HG03159 (cell line): ENCODE measurements at regions not wholly inside any gene's neighbourhood (a gene's known extent, or its start where the extent isn't known, plus 50 kb on each side); places are given as distances from the start of the nearest gene placed in this dataset.

Source experiments
- ATAC-seq: cut with Tn5 transposase; IDR thresholded peaks from one replicate; pipeline ENCODE4 v1.9.1; 2021; ENCODE audit warnings: mild to moderate bottlenecking, moderate library complexity; ENCODE audit not compliant: unreplicated experiment

DNA sequence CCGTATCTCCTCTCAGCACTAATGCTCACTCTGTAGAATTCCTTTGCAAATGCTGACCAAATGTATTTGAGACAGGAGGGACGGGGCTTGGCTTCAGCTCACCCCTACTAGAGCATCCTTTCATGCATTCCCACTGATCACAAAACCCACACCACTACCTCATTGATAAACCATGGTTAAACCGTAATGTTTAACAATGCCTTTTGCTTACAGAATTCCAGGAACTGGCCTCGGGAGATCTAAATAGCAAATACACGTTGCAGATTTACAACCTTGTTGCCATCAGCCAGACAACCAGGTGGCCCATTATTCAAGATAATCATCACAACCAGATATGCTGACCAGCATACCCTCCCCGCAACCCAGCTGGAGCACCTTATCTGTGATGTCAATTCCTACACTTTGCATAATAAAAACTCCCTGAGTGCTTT lies 391.9 kb downstream of the KCTD8 start:
- ATAC-seq, result no peak

DNA sequence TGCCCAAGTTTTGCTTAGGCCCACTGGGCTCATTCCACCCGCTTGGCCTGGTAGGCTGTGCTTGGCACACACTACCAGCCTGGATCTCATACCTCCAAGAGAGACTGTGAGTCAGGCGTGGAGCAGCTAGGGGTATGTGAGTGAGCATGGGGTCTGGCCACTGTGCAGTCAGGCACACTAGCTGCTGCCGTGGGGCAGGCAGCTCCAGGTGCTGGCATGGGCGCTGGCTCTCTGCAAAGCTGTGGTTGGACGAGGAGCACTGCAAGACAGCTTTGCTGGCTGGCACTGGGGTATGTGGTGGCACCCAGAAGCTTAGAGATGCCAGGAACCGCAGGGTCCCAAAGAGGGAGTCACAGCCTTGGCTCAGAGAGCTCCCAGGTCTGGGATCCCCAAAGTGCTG lies 377.8 kb downstream of the KCTD8 start:
- no peak for ATAC-seq

DNA sequence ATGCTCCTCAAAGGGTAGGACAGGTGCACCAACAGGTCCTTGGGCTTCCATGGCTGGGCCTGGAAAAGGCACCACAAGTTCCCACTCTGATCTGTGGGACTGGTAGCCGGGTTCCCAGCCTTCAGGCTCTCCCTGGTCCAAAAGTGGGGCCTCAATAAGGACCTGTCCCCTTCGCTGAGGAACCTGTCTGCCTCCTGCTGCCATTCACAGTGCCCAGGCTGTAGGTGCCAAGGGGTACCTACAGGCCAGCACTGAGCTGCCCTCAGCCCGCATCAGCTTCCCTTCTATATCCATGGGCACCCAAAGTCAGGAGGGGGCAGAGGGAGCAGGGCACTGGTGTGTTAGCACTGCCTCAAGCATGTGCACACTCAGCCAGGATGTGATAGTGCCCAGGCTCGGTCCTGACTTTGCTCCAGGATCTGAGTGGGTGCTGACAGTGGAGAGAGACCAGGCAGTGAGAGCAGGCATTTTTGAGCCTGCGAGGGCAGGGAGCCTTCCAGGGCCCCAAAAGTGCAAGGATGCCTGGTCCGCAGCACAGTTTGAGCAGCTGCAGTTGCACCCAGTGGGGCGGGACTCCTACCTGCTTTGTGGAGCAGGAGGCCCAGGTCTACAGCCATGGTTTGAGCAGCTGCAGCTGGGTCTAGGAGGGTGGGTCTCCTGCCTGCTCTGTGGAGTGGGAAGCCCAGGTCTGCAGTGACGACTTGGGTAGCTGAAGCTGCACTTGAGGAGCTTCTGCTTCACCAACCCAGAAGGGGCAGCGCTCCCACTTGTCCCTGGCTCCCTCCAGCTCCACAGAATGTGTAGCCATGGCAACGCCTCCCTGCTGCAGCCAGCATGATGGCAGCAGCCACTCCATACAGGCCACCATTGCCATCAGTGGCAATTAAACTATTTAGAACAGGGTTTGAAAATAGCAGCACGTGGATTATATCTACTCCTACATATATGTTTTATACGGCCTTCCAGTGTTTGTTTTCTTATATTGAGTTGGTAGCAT lies 376.4 kb downstream of the KCTD8 start:
- no peak for ATAC-seq

DNA sequence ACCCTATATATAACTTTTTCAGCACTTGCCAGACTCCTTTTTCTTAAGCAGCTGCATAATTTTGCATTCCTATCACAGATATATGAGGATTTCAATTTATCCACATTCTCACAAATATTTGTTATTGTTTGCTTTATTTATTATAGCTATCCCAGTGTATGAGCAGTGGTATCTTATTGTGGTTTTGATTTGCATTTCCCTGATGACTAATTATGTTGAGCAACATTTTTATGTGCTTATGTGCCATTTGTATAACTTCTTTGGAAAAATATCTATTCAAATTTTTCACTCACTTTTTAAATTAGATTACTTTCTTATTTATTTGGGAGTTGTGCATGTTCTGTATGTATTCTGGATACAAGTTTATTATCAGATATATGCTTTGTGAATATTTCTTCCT lies 361.9 kb downstream of the KCTD8 start:
- ATAC-seq, result no peak

DNA sequence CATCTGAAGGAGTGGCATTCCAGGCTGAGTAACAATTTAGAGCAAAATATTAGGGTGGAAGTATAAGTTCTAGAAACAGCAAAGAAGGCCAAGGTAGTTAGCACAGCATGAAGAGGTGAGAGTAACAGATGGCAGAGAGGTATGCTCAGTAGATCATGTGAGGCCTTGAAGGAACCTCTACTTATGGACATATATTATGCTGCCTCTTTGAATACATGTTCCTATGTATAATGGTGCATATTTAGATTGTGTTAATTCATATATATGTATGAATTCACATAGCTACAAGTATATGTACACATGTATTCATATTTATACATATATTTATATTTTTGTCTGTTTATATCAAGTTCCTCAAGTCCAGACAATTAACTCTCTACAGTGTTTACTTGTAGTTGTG lies 355.2 kb downstream of the KCTD8 start:
- no peak for ATAC-seq

DNA sequence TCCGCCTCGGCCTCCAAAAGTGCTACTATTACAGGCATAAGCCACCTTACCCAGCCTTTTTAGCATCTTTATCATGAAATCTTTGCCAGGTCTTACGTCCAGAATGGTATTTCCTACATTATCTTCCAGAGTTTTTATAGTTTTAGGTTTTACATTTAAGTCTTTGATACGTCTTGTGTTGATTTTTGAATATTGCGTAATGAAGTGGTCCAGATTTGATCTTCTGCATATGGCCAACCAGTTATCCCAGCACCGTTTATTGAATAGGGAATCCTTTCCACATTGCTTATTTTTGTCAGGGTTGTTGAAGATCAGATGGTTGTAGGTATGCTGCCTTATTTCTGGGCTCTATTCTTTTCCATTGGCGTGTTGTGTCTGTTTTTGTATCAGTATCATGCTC lies 349.6 kb downstream of the KCTD8 start:
- ATAC-seq, result no peak

DNA sequence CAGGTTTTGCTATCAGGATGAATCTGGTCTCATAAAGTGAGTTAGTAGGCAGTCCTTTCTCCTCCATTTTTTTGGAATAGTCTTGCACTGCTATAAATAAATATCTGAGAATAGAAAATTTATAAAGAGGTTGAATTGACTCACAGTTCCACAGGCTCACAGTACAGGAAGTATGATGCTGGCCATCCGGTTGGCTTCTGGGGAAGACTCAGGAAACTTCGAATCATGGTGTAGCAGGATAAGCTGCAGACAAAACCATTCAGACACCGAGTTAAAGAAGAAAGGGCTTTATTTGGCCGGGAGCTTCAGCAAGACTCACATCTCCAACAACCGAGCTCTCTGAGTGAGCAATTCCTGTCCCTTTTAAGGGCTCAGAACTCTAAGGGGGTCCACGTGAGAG lies 348.2 kb downstream of the KCTD8 start:
- ATAC-seq, result no peak

DNA sequence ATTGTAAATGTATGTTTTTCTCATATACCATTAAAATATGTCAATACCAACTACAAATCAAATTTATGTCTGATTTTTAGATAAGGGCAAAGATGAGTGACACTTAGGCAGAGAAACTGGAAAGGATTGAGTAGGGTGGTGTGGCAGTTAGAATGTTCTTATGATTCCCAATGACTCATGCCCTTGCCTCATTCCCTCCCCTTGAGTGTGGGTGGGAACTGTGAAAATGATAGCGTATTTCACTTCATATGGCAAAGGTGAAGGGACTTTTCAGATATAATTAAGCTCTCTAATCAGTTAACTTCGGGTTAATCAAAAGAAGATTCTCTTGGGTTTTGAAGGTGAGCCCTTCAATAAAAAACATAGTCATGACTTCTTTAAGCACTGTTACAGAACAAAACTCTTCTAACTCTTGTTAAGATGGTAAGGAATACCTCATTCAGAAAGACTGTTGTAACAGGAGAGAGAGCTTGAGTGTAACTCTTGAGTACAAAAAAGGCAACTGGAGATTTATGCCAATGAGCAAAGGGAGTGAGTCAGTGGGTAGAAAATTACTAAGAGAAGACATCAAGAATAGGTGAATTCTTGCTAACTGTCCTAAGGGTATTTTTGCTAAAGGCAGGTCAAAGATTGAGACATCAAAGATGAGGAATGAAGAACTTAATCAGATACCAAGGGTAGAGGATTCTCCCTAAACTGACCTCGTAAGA lies 329.5 kb downstream of the KCTD8 start:
- no peak for ATAC-seq

DNA sequence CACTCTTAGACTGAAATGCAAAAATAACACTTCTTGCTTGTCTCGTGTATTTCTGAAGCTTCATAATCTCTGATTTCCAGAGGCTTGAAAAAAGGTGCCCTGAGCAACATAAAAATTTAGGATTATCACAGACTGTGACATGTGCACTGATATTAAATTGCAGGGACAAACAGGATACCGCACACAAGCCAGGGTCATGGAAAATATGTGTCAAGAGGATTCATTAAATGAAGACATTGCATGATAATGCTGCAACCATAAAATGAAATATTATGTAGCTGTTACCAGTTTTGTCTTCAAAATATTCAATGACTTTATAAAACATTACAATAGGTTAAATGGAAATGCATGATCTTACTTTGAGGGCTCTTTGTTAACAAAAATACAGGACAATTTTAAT lies 328.0 kb downstream of the KCTD8 start:
- ATAC-seq, result no peak

DNA sequence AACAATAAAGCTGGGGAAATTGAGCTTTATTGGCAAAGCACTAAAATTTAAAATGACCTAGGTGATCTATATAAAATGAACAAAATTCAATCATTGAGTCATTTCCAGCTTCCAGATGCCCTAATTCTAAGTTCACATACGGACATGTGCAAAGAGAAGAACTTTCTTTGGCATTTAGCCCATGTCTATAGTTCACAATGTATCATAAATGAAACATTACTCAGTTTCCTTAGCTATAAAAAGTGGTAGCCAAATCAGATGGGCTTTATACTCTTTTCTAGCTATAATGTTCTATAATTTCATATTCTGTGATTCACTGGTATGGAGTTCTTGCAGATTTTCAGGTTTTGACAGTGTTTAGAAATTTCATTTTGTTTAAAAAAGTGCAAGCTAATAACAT lies 327.4 kb downstream of the KCTD8 start:
- ATAC-seq, result no peak
